GM12878 (cell line): ENCODE measurements at regions not wholly inside any gene's neighbourhood (a gene's known extent, or its start where the extent isn't known, plus 50 kb on each side); places are given as distances from the start of the nearest gene placed in this dataset.

ENCODE experiments used
- ATAC-seq: fragments of 200-7000 bp; cut with Tn5 transposase; 3 replicates; pipeline ENCODE4 v1.9.1; 2020; ENCODE audit warnings: mild to moderate bottlenecking, moderate library complexity
- BruUV-seq: library from RNA; stranded (reverse); fragments of 400-500 nt; replicated peaks from 2 replicates; lab custom pipeline; 2021; lab: Mats Ljungman, UMichigan
- CTCF ChIA-PET: fragments of 300-600 bp; sonication (Branson Sonifier 250); formaldehyde crosslinking; extraction: SDS; loops from one replicate; lab custom pipeline; 2021; ENCODE audit warnings: inconsistent platforms; lab: Yijun Ruan, JAX
- POLR2A ChIA-PET: fragments of 350-600 bp; formaldehyde crosslinking; extraction: SDS; loops from one replicate; lab custom pipeline; 2021; ENCODE audit warnings: inconsistent platforms; lab: Charles Lee
- RAD21 ChIA-PET: fragments of 300-600 bp; sonication (Branson Sonifier 250); formaldehyde crosslinking; loops from one replicate; lab custom pipeline; 2023; ENCODE audit warnings: antibody characterized with exemption; ENCODE audit not compliant: unreplicated experiment; lab: Charles Lee
- SMC1A ChIA-PET: fragments of 300-600 bp; sonication (Branson Sonifier 250); formaldehyde crosslinking; loops from one replicate; lab custom pipeline; 2023; ENCODE audit not compliant: unreplicated experiment, uncharacterized antibody; lab: Charles Lee
- DNase-seq: peaks from one replicate; pipeline ENCODE4 v3.0.0-alpha.2; 2011; ENCODE audit warnings: low read depth, low spot score
- FAIRE-seq: peaks from 3 replicates; lab custom pipeline; 2011; peaks lifted over from hg19 to GRCh38; lab: Jason Lieb, UNC
- H2AFZ ChIP-seq: 2 replicates; pipeline ENCODE4 v1.6.0; 2011; ENCODE audit warnings: low read depth, low read length, control low read depth; ENCODE audit not compliant: control insufficient read depth
- H3K27ac ChIP-seq: 2 replicates; pipeline ENCODE4 v1.5.1; 2011; ENCODE audit warnings: control low read depth; ENCODE audit not compliant: control insufficient read depth, insufficient read depth
- H3K27me3 ChIP-seq, 2 experiments: replicated peaks in 1 of 2; 2 replicates each; pipeline versions ENCODE4 v1.6.0 to v1.6.1; 2011; ENCODE audit warnings: low read length in 1 of 2; ENCODE audit not compliant: control insufficient read depth in 2 of 2, insufficient read depth in 2 of 2
- H3K36me3 ChIP-seq, 2 experiments: 2 replicates each; pipeline ENCODE4 v1.5.1; 2011; ENCODE audit warnings: low read length in 1 of 2; ENCODE audit not compliant: control insufficient read depth in 2 of 2, insufficient read depth in 2 of 2
- H3K4me1 ChIP-seq: 2 replicates; pipeline ENCODE4 v1.6.1; 2011; ENCODE audit warnings: mild to moderate bottlenecking, low read length, moderate library complexity, mixed read lengths; ENCODE audit not compliant: control insufficient read depth, insufficient read depth
- H3K4me2 ChIP-seq: 2 replicates; pipeline ENCODE4 v1.6.0; 2011; ENCODE audit warnings: control low read depth; ENCODE audit not compliant: control insufficient read depth, insufficient read depth
- H3K4me3 ChIP-seq: fragments of 200-600 bp; sonication (generic); 2 replicates; pipeline ENCODE4 v1.5.1; 2016
- H3K79me2 ChIP-seq: 2 replicates; pipeline ENCODE4 v1.6.0; 2011; ENCODE audit warnings: low read length; ENCODE audit not compliant: control insufficient read depth, insufficient read depth
- H3K9ac ChIP-seq: 2 replicates; pipeline ENCODE4 v1.8.0; 2011; ENCODE audit warnings: low read length, control low read depth, mixed read lengths; ENCODE audit not compliant: control insufficient read depth, insufficient read depth
- H3K9me3 ChIP-seq: replicated peaks from 3 replicates; pipeline ENCODE4 v1.5.1; 2011; ENCODE audit warnings: mild to moderate bottlenecking, low read length; ENCODE audit not compliant: control insufficient read depth, insufficient read depth
- H4K20me1 ChIP-seq: 2 replicates; pipeline ENCODE4 v1.6.0; 2011; ENCODE audit not compliant: control insufficient read depth, insufficient read depth
- NFIC ChIP-seq: IDR thresholded peaks from 2 replicates; pipeline ENCODE4 v1.6.1; 2012; ENCODE audit warnings: low read depth, mild to moderate bottlenecking, inconsistent platforms, low read length, moderate library complexity
- WGBS: methylation state at CpG from one replicate; pipeline ENCODE4 v1.1.6; 2016; ENCODE audit warnings: low lambda C conversion rate; ENCODE audit not compliant: insufficient replicate concordance, insufficient coverage; ENCODE audit errors: missing lambda C conversion rate; 5-methylcytosine and 5-hydroxymethylcytosine counted together
- in situ Hi-C: fragments of 300-500 bp; cut with MboI; formaldehyde crosslinking; loops from 9 replicates; pipeline ENCODE4 v1.14.3; 2018; ENCODE audit warnings: mixed read lengths
- intact Hi-C: fragments of 100-400 bp; cut with micrococcal nuclease; formaldehyde crosslinking; loops from one replicate; pipeline ENCODE4 v1.14.2; 2022; ENCODE audit not compliant: unreplicated experiment
- TF ChIP-seq, protein P1 (sequence below): fragments of 450-650 bp; IDR thresholded peaks from 2 replicates; pipeline ENCODE4 v1.6.1; 2018; ENCODE audit warnings: mild to moderate bottlenecking, low read depth, moderate library complexity; ENCODE audit not compliant: partially characterized antibody

DNA sequence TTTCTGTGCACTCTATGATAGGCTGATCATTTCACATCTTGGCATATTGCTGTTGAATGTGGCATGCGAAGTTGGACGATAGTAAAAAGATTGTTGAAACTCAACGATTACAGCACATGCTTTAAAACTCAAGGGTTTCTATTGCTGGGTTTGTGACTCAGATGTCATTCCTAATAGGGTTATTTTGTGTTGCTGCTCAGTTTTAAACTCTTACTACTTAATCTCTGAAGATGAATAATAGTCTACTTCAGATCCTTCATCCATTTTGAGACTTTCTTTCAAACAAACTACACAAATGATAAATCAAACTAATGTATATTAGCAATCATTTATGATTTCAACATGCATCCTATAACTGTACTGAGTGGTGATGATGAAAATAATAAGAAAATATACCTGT, 71.3 kb upstream of the MBNL1 start:
- TF ChIP-seq, protein P1, sequence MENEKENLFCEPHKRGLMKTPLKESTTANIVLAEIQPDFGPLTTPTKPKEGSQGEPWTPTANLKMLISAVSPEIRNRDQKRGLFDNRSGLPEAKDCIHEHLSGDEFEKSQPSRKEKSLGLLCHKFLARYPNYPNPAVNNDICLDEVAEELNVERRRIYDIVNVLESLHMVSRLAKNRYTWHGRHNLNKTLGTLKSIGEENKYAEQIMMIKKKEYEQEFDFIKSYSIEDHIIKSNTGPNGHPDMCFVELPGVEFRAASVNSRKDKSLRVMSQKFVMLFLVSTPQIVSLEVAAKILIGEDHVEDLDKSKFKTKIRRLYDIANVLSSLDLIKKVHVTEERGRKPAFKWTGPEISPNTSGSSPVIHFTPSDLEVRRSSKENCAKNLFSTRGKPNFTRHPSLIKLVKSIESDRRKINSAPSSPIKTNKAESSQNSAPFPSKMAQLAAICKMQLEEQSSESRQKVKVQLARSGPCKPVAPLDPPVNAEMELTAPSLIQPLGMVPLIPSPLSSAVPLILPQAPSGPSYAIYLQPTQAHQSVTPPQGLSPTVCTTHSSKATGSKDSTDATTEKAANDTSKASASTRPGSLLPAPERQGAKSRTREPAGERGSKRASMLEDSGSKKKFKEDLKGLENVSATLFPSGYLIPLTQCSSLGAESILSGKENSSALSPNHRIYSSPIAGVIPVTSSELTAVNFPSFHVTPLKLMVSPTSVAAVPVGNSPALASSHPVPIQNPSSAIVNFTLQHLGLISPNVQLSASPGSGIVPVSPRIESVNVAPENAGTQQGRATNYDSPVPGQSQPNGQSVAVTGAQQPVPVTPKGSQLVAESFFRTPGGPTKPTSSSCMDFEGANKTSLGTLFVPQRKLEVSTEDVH: no peak
- 0 out of 2 replicates have a peak, but pooled peaks have one; percentile 18 for TF ChIP-seq NFIC
- ChIA-PET SMC1A (interaction anchor here (0.8 to 4.8 kb wide), 12 partner anchors 12 to 180 kb away, joined by 3 to 74 read pairs (median 8); no protein-coding TSS in a partner anchor), POLR2A (interaction anchor here (1.4 kb wide), 1 partner anchor 45 kb away, joined by 5 read pairs; no protein-coding TSS in a partner anchor), RAD21 (interaction anchor here (0.6 to 4.6 kb wide), 9 partner anchors 14 to 249 kb away, joined by 3 to 69 read pairs (median 6); no protein-coding TSS in a partner anchor), CTCF (interaction anchor here (0.6 to 3.4 kb wide), 5 partner anchors 12 to 246 kb away, joined by 3 to 14 read pairs (median 6); no protein-coding TSS in a partner anchor)
- Histone ChIP-seq H2AFZ (peak overlapping the region; percentile 63), H3K4me2 (peak overlapping the region; percentile 98), H4K20me1 (no peaks in the 10 kb centered on the region), H3K9me3 (no peaks in the 10 kb centered on the region), H3K79me2 (peaks cover 15% of the 10 kb centered on the region), H3K4me3 (peak overlapping the region; percentile 30), H3K27me3 (no peaks in the 10 kb centered on the region), H3K36me3 (no peaks in the 10 kb centered on the region), H3K27ac (peak overlapping the region; percentile 85), H3K4me1 (peaks cover 37% of the 10 kb centered on the region), H3K9ac (peak overlapping the region; percentile 5; the same call in 1 of the 2 replicates)
- no peak for FAIRE-seq
- intact Hi-C loops (loop anchor here (5.0 kb wide), 1 partner anchor 185 kb away; no protein-coding TSS in a partner anchor), in situ Hi-C loops (no loop called here)
- ATAC-seq: peak; percentile 32
- no peak for DNase-seq
- WGBS: 3% methylated on average over 3 of the region's 3 CpGs
- BruUV-seq: TSS peak; percentile 85
